Ovary (tissue), 3 donors: ENCODE measurements at regions not wholly inside any gene's neighbourhood (a gene's known extent, or its start where the extent isn't known, plus 50 kb on each side); places are given as distances from the start of the nearest gene placed in this dataset.

ENCODE experiments used
- CTCF ChIP-seq, 3 donors: fragments of 450-650 bp in 2 of 3; fragments of 200-600 bp in 1 of 3; IDR thresholded peaks; one replicate each; pipeline versions ENCODE4 v1.5.1 to v1.8.0; 2016 to 2022; ENCODE audit warnings: antibody characterized with exemption in 3 of 3, mild to moderate bottlenecking in 1 of 3
- EP300 ChIP-seq: sonication (generic); formaldehyde crosslinking; IDR thresholded peaks from one replicate; pipeline ENCODE4 v1.6.1; 2017; ENCODE audit warnings: antibody characterized with exemption
- POLR2A ChIP-seq: fragments of 450-650 bp; IDR thresholded peaks from one replicate; pipeline ENCODE4 v1.6.1; 2017; ENCODE audit warnings: antibody characterized with exemption, mild to moderate bottlenecking, moderate library complexity
- donor health status: DM: no; HTN: no; CAD: no.

- no peak for TF ChIP-seq POLR2A
- no peak for TF ChIP-seq CTCF (IDR thresholded peaks at IDR 0.05)
- no peak for TF ChIP-seq EP300
Observed at GRCh38 chr16:52117171-52117570, 429.8 kb downstream of the TOX3 start.
